ENCODE measurements at regions not wholly inside any gene's neighbourhood (a gene's known extent, or its start where the extent isn't known, plus 50 kb on each side); places are given as distances from the start of the nearest gene placed in this dataset.
A peak's percentile ranks its signal among the peaks of the same experiment; 100 is the strongest.

DNA sequence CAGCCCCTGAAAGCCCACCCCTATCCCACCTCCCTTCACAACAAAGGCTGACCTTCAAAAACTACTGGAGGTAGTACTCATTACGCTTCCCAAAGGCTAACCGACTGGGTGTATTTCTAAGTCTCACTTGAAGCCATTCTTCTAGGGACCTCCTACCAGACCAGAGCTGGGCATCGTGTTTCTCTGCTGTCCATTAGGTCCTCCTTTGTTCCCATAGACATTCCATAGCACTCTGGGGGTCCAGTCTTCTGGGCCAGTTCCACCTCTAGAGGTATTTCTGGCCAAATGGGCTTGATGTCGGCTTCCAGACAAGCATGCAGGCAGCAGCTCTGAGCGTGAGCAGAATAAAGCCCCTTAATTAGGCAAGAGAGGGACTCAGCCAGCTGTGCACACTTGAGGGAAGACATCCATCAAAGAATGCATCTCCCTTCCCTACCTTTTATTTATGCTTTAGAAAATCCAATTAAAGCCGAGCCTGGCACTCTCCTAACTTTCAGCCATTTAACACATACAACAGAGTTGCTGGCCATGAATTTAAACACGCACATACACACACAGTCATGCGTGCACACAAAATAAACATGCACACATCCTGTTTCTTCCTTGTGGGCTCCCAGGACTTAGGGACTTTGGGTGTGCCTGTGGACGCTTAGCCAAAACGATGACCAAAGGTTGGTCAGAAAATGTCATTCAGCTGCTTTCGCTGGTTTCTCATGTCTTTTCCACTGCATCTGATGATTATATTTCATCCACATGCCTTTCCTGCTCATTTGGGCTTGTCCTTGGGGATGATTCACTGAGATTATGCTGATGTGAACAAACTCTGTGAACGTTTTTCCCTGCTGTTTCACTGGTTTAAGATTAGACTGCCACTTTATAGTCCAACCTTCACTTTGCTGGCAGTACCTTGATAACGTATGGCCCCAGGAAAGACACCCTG, 362.0 kb upstream of the NFE2L3 start:
- no peak for DNase-seq

DNA sequence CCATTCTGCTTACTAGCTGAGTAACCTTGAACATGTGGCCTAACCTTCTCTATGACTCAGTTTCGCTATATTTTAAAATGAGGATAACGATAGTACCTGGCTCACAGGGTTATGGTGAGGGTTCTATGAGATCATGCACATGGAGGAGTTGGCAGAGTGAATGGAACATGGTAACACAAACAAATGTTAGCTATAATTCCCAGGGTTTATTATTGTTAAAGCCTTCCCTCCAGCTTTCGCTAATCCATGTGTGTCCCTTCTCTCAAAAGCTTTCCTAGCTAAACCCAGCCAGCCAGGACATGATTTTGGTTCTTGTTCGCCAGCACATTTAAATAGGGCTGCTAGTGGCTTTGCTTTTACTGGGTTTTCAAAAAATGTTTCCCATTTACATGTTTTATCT, 361.0 kb upstream of the NFE2L3 start:
- no peak for DNase-seq

GRCh38 chr7:25792586-25792985, 359.4 kb upstream of the NFE2L3 start:
- DNase-seq = no peak

- DNase-seq = peak; percentile 29
Observed at GRCh38 chr7:25795824-25796235, 356.2 kb upstream of the NFE2L3 start.

DNA sequence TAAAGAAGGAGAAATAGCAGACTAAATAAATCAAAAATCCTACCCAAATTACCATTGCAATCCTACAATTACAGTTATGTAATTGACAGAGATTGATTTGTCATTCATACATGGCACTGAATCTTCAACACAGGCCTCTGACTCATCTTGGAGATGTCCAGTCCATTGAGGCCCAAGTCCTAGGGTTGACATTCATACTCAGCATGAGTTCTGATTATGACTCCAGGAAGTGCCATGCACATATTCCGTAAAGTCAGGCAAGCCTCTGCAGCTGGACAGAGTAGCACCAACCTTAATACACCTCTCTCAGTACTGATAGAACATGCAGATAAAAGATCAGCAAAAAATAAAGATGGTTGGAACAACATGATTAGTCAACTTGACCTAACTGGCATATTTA, 353.7 kb upstream of the NFE2L3 start:
- DNase-seq = no peak

DNA sequence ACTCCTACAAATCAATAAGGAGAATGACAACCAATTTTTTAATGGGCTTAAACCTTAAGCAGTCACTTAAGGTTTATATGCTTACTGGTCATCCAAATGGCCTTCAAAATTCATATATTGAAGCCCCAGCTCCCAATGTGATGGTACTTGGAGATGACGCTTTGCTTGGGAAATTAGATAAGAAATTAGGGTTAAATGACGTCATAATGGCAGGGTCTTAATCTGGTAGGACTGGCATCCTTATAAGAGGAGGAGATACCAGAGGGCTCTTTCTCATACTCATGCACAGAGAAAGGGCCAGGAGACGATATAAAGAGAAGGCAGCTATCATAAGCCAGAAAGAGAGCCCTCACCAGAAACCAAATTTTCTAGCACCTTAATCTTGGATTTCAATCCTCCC, 350.8 kb upstream of the NFE2L3 start:
- DNase-seq = no peak

DNA sequence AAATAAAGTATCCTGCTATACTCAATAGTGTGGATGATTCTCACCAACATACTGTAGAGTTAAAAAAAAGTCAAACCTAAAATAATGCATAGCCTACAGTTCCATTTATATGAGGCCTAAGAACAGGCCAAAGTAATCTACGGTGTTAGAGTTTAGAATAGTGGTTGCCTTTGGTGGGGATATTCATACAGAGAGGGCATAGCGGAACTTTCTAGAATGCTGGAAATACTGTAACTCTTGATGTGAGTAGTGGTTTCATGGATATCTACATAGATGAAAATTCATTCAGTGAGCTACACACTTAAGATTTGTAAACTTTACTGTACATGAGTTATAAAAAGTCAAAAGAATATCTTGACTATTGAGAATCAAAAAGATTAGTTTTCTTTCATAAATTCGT, 349.9 kb upstream of the NFE2L3 start:
- DNase-seq = no peak

DNA sequence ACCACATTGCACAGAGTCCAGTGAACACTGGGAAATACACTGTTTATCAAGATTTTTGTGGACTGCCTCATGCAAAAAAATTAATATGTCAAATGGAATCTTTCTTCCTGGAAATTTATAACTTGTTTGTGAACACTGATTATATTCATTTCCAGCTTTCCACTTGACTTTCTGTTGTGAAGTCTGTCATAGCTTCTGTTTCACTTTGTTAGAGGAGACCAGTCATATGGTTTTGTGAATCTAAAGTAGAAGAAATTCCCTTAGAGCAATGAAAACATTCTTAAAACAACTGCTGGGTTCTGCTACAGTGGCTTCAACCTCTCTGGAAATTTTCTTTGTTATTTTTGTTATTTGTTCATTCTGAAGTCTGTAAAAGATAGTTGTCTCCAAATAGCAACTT, 349.5 kb upstream of the NFE2L3 start:
- no peak for DNase-seq

- no peak for DNase-seq
Observed at GRCh38 chr7:25803117-25803887, 348.7 kb upstream of the NFE2L3 start.

DNA sequence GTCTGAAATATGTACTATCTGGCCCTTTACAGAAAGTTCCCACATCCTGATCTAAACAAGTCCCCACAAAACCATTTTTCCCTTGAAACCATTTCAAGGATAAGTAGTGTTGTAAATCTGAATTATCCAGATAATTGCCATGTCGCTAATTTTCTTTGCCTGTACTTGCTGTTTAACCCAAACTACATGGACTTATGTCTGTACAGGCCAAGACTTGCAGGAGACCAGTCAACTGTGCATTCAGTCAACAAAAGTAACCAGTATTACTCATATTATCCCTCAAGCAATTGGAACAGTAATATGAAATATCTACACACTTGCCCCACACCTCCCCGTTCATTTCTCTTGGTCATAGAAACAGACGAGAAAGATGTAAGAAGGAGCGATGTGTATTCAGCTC, 347.8 kb upstream of the NFE2L3 start:
- DNase-seq = no peak

GRCh38 chr7:25805027-25805687, 346.8 kb upstream of the NFE2L3 start:
- no peak for DNase-seq

DNA sequence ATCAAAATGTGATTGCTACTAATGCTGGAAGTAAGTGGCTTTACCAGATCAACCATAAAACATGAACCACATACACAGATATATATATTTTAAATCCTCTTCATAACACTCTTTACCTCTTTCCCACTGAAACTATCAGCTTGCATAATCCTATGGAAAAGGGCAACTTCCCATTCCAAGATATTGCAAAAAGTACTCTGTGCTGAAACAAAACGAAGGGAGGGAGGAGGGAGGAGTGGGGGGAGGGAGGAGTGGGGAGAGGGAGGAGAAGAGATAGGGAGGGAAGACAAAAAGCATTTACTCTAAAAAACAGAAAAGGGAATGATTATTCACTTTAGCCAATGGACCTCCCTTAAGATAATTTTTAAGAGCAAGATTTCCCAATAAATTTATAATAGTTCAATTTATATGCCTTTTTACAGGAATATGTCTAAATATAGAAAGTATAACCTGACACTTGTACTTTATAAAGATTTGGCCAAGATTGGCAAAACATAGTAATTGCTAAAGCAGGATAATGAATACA, 344.8 kb upstream of the NFE2L3 start:
- DNase-seq = no peak

- DNase-seq = no peak
Observed at GRCh38 chr7:25809441-25809840, 342.6 kb upstream of the NFE2L3 start.

DNA sequence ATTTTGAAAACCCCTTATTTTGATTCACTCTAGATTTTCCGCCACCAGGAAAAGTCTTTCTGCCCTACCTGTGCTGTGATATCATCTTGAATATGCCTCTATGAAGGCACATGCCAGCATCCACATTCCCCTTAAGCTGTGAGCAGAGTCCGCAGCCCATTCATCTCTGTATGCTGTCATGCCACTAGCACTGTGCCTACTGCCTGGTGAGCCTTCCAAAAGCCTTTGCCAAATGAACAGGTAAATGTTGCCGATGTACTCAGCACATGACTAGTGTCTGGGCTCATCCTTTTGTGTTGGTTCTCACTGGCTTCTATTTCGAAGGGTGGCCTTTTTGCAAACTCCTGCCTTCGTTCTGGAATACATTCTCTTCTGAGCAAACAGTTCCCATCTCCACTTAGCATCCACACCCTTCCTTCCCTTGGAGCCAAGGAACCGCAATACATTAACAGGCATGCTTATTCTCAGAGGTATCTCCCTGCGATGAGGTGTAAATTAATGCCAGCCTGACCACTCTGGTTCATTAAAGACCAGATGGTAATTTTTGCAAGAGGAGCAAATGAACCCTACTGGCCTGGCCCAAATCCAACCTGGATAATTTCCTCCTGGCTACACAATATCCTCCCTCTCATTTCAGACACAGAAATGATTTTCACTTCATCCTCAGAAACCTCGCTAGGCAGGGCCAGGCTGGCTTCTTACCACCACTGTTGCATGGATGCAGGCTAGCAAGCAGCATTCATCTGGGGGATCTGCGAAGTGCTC, 339.7 kb upstream of the NFE2L3 start:
- no peak for DNase-seq

DNA sequence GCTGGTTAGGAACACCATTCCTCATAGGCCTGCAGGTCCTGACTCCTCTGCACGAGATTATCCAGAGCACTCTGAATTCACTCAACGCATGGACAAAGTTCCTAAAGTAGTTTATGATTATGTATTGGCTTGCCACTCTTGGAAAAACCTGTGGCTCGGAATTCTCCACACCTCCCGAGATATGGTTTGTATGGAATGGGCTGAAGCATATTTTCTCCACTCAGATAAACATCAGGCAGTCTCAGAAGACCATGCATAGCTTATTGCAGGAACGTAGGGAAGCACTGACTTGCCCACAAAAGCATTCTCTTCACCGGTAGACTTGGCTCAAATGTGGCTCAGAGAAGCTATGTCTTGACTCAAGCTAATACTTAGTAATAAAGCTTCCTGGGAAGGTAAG, 338.6 kb upstream of the NFE2L3 start:
- no peak for DNase-seq

DNA sequence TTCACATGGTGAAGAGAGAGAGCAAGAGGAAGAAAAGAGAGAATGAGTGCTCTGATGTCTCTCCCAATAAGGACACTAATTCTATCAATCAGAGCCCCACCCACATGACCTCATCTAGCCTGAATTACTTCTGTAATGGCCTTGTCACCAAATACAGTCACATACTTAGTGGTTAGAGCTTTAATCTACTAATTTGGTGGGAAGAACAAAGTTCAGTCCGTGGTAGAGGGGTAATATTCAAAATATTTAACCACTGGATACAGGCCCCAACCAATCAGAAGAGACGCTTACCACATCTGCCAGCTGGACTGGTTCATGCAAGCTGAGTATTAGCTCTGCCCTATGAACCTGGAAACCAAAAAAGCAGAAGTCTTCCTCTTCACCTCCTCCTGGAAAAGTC, 336.3 kb upstream of the NFE2L3 start:
- no peak for DNase-seq

GRCh38 chr7:25820432-25821040, 331.5 kb upstream of the NFE2L3 start:
- DNase-seq = peak; percentile 39

DNA sequence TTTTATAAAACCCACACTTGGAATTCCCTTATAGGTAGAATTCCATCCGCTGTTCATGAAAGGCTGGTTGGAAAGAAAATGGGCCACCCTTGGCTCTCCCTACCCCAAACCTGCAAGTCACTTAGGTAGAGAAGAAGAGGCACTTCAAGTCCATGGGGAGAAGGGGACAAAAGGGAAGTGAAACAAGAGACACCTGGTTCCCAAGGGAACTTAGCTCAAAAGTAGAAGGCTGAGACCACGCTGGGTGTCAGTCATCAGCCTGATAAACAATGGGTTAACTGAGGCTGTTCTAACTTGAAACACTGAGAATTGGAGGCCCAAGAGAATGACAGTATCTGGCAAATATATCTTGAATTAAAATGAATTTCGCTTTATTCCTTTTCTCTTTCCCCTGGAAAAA, 330.8 kb upstream of the NFE2L3 start:
- no peak for DNase-seq

DNA sequence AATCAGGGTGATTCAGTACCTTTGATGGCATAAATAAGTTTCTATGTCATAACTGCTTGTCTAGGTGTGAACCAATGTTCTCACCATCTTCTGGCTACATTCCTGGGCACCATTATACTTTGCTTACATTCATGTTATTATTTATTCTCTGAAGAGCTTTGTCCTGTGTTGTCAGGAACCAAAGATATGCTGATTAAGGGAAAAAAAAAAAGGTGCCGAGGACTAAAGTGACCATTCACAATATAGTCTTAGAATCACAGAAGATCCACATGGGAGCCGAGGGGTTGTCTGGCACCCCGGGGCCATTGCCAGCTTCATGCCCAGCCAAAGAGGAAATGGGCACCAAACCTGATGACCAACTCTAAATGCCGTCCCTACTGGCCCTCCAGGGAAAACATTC, 329.2 kb upstream of the NFE2L3 start:
- DNase-seq = no peak

- no peak for DNase-seq
Observed at GRCh38 chr7:25823571-25823970, 328.4 kb upstream of the NFE2L3 start.

DNA sequence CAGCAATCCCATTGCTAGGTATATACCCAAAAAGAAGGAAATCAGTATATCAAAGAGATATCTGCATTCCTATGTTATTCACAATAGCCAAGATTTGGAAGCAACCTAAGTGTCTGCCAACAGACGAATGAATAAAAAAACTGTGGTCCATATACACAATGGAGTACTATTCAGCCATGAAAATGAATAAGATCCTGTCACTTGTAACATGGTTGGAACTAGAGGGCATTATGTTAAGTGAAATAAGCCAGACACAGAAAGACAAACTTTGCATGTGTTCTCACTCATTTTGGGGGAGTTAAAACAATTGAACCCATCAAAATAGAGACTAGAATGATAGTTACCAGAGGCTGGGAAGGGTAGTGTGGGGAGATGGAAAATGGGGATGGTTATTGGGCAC, 323.5 kb upstream of the NFE2L3 start:
- DNase-seq = no peak

- DNase-seq = no peak
Observed at GRCh38 chr7:25829663-25830062, 322.3 kb upstream of the NFE2L3 start.
